Right lobe of liver (tissue), 4 donors: ENCODE measurements at regions not wholly inside any gene's neighbourhood (a gene's known extent, or its start where the extent isn't known, plus 50 kb on each side); places are given as distances from the start of the nearest gene placed in this dataset.

Source experiments
- CTCF ChIP-seq, 4 donors: fragments of 200-600 bp in 3 of 4; fragments of 450-650 bp in 1 of 4; IDR thresholded peaks; one replicate each; pipeline versions ENCODE4 v1.5.1 to v1.8.0; 2016 to 2022; ENCODE audit warnings: antibody characterized with exemption in 4 of 4, mild to moderate bottlenecking in 2 of 4
- POLR2A ChIP-seq: fragments of 450-650 bp; IDR thresholded peaks from one replicate; pipeline ENCODE4 v1.6.1; 2017; ENCODE audit warnings: antibody characterized with exemption, mild to moderate bottlenecking
- donor health status: DM: no; HTN: no; CAD: no.
- donor health status: DM: no; HTN: no; CAD: no.
- donor health status: DM: no; HTN: yes; CAD: no.

DNA sequence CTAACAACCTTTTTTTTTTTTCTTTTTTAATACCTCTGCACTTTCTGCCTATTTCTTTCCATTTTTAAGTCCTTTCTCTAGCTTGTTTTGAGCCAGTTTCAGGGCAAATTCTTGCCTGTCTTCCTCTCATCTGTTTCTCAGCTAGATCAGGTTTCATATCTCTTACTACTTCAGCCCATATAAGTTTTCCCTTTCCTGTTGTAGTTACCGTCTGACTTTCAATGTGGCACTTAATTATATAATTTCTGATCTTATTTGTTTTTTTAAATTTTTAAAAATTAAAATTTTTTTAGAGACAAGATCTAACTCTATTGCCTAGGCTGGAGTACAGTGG, 104.7 kb upstream of the ELL2 start:
- TF ChIP-seq CTCF (IDR thresholded peaks at IDR 0.05) (no peak), POLR2A (no peak)
